Hematopoietic multipotent progenitor cell treated with erythropoietin and hydrocortisone succinate and interleukin-3 and kit ligand, for 17 days (in vitro differentiated cells): ENCODE measurements at regions not wholly inside any gene's neighbourhood (a gene's known extent, or its start where the extent isn't known, plus 50 kb on each side); places are given as distances from the start of the nearest gene placed in this dataset.
"Not testable (repeated sequence)": the region's sequence is repeated elsewhere in the genome, so short reads cannot be mapped to it uniquely, and the experiment has no call there.

Experiments
- DNase-seq: peaks from one replicate; pipeline ENCODE4 v3.0.0-alpha.2; 2015; ENCODE audit warnings: low spot score

- DNase-seq = no peak
Measured at GRCh38 chr12:92061061-92061460, 84.6 kb downstream of the BTG1 start.

- no peak for DNase-seq
Measured at GRCh38 chr12:92059960-92060359, 85.7 kb downstream of the BTG1 start.

- no peak for DNase-seq
Measured at GRCh38 chr12:92058664-92059063, 87.0 kb downstream of the BTG1 start.

GRCh38 chr12:92056756-92057155, 88.9 kb downstream of the BTG1 start:
- DNase-seq = not testable (repeated sequence)

GRCh38 chr12:92056290-92056689, 89.4 kb downstream of the BTG1 start:
- DNase-seq = no peak

- DNase-seq = no peak
Measured at GRCh38 chr12:92055877-92056276, 89.8 kb downstream of the BTG1 start.

- no peak for DNase-seq
Measured at GRCh38 chr12:92051441-92051840, 94.2 kb downstream of the BTG1 start.

- no peak for DNase-seq
Measured at GRCh38 chr12:92049403-92049802, 96.2 kb downstream of the BTG1 start.

- no peak for DNase-seq
Measured at GRCh38 chr12:92047393-92047826, 98.2 kb downstream of the BTG1 start.

- no peak for DNase-seq
Measured at GRCh38 chr12:92046557-92047392, 98.9 kb downstream of the BTG1 start.

- DNase-seq = no peak
Measured at GRCh38 chr12:92045852-92046251, 99.8 kb downstream of the BTG1 start.

GRCh38 chr12:92044435-92044834, 101.2 kb downstream of the BTG1 start:
- DNase-seq = no peak

- DNase-seq = no peak
Measured at GRCh38 chr12:92042791-92043531, 102.7 kb downstream of the BTG1 start.

GRCh38 chr12:92041742-92042141, 103.9 kb downstream of the BTG1 start:
- DNase-seq = no peak

GRCh38 chr12:92039046-92039445, 106.6 kb downstream of the BTG1 start:
- DNase-seq = no peak

GRCh38 chr12:92038476-92038875, 107.2 kb downstream of the BTG1 start:
- DNase-seq = no peak

GRCh38 chr12:92036771-92037453, 108.7 kb downstream of the BTG1 start:
- no peak for DNase-seq

GRCh38 chr12:92036061-92036620, 109.5 kb downstream of the BTG1 start:
- no peak for DNase-seq

GRCh38 chr12:92035477-92035876, 110.2 kb downstream of the BTG1 start:
- DNase-seq = no peak

GRCh38 chr12:92034858-92035401, 110.7 kb downstream of the BTG1 start:
- DNase-seq = no peak

- DNase-seq = no peak
Measured at GRCh38 chr12:92034083-92034482, 111.6 kb downstream of the BTG1 start.

GRCh38 chr12:92032965-92033364, 112.7 kb downstream of the BTG1 start:
- DNase-seq = no peak
